Stimulated activated memory B cell treated with anti-CD40 and anti-IgM and Interleukin-4, amounts not matched to agents 10 μg/mL and 1 μg/mL and 100 μg/mL, for 72 hours (primary cell): ENCODE measurements at regions not wholly inside any gene's neighbourhood (a gene's known extent, or its start where the extent isn't known, plus 50 kb on each side); places are given as distances from the start of the nearest gene placed in this dataset.

Experiments
- ATAC-seq: fragments of 150-1000 bp; cut with Tn5 transposase; 2 replicates; pipeline ENCODE4 v1.10.0; 2021
- H3K27ac Mint-ChIP-seq: one replicate; pipeline ENCODE4 v1.8.0; 2022; ENCODE audit warnings: mild to moderate bottlenecking, mixed read lengths
- H3K27me3 Mint-ChIP-seq: one replicate; pipeline ENCODE4 v1.8.0; 2022; ENCODE audit warnings: mixed read lengths
- H3K36me3 Mint-ChIP-seq: one replicate; pipeline ENCODE4 v1.8.0; 2022; ENCODE audit warnings: mixed read lengths
- H3K4me1 Mint-ChIP-seq: one replicate; pipeline ENCODE4 v1.8.0; 2022; ENCODE audit warnings: mixed read lengths
- H3K4me3 Mint-ChIP-seq: one replicate; pipeline ENCODE4 v1.8.0; 2022; ENCODE audit warnings: mild to moderate bottlenecking, moderate library complexity, mixed read lengths
- H3K9me3 Mint-ChIP-seq: one replicate; pipeline ENCODE4 v1.8.0; 2022; ENCODE audit warnings: mixed read lengths

DNA sequence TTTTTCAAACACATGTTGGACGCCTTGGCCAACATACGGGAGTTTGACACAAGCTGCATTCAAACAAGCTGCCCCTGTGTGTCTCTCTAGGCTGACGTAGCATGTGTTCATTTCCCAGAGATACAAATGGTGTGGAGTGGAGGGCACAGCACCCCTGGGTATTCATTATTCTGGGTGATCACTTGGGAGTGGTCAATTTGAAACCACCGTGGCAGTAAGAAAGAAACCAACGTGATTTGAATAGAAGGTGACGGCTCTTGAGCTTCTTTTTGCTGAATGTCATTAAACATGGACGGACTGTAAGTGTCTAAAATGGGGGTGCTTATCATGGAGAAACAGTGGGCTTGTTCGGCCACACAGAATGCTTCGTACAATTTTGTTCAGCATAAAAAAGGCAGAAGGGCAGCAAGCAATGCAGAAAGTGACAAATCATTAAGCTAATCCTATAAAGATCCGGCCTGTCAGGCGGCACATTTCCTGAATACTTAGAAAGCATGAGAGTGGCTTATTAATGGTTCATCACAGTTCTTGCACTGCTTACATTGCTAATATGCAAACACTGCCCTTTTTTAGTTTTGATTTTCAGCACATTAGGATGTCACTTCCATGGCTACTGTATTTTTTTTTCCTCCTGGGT, 1261.9 kb upstream of the CITED2 start:
- Mint-ChIP-seq H3K27me3 (no peaks in the 10 kb centered on the region), H3K27ac (no peak overlapping the region), H3K4me3 (peak overlapping the region; percentile 24), H3K4me1 (peaks cover 19% of the 10 kb centered on the region), H3K9me3 (peaks cover 6% of the 10 kb centered on the region), H3K36me3 (no peaks in the 10 kb centered on the region)
- no peak for ATAC-seq

DNA sequence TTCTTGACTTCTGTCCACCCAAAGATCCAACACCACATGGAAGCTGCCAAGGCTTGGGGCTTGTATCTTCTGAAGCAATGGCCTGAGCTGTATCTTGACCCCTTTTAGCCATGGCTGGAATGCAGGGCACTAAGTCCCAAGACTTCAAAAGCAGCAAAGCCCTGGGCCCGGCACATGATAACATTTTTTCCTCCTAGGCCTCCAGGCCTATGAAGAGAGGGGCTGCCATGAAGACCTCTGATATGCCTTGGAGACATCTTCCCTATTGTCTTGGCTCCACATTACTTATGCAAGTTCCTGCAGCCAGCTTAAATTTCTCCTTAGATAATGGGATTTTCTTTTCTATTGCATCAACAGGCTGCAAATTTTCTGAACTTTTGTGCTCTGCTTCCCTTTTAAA, 1252.6 kb upstream of the CITED2 start:
- H3K27ac Mint-ChIP-seq = no peak overlapping the region
- H3K36me3 Mint-ChIP-seq = no peaks in the 10 kb centered on the region
- H3K4me3 Mint-ChIP-seq = no peak overlapping the region
- H3K4me1 Mint-ChIP-seq = no peaks in the 10 kb centered on the region
- peaks cover 10% of the 10 kb centered on the region for H3K9me3 Mint-ChIP-seq
- H3K27me3 Mint-ChIP-seq = no peaks in the 10 kb centered on the region
- no peak for ATAC-seq

DNA sequence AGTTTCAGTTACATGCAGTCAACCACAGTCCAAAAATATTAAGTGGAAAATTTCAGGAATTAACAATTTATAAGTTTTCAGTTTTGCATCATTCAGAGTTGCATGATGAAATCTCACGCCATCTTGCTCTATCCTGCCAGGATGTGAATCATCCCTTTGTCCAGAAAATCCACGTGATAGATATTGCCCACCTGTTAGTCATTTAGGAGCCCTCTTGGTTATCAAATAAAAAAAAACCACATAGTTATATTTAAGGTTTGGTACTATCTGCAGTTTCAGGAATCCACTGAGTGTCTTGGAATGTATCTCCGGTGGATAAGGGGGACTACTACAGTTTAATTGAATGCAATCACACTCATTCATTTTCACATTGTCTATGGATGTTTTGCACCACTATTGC, 1249.0 kb upstream of the CITED2 start:
- H3K4me1 Mint-ChIP-seq = no peaks in the 10 kb centered on the region
- H3K4me3 Mint-ChIP-seq = no peak overlapping the region
- no peak for ATAC-seq
- H3K27me3 Mint-ChIP-seq = peaks cover 8% of the 10 kb centered on the region
- no peak overlapping the region for H3K27ac Mint-ChIP-seq
- peaks cover 10% of the 10 kb centered on the region for H3K9me3 Mint-ChIP-seq
- no peaks in the 10 kb centered on the region for H3K36me3 Mint-ChIP-seq

DNA sequence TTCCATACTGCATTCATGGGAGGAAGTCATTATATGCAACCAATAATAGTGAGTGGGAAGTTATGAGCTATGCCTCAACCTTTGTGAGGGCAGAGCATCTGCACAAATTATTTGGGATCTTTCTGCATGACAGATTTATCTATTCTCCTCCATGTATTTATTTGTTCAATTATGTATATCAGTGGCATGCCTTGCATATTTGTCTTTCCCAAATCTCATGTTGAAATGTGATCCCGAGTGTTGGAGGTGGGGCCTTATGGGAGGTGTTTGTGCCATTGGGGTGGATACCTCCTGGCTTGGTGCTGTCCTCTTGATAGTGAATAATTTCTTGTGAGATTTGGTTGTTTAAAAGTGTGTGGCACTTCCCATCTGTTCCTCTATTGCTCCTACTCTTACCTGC, 1246.0 kb upstream of the CITED2 start:
- no peak for ATAC-seq
- Mint-ChIP-seq H3K9me3 (peaks cover 1% of the 10 kb centered on the region), H3K27ac (no peak overlapping the region)

DNA sequence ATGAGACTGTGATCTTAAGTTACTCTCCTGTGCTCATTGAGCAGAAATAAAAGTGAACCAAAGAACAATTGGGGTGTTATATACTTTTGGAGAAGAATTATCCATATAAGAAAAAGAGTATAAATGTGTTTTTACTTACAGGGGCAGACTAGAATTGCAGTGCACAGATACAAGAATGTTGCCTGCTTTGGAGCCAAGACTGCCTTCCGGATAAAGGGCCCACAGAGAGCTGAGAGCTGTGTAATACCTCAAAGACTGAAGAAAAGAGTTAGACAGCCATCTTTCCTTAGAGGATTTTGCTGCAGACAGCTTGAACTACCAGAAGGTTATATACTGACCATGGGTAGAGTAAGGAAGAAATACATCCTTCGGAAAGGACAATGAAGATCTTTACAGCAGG, 1235.5 kb upstream of the CITED2 start:
- Mint-ChIP-seq H3K36me3 (no peaks in the 10 kb centered on the region), H3K4me1 (no peaks in the 10 kb centered on the region), H3K27ac (no peak overlapping the region), H3K27me3 (no peaks in the 10 kb centered on the region), H3K4me3 (no peak overlapping the region), H3K9me3 (no peaks in the 10 kb centered on the region)
- ATAC-seq = no peak

More for the DNA sequence above, 1246.0 kb upstream of the CITED2 start:
- Mint-ChIP-seq H3K27me3 (peaks cover 8% of the 10 kb centered on the region), H3K4me3 (no peak overlapping the region), H3K36me3 (no peaks in the 10 kb centered on the region), H3K4me1 (no peaks in the 10 kb centered on the region)

DNA sequence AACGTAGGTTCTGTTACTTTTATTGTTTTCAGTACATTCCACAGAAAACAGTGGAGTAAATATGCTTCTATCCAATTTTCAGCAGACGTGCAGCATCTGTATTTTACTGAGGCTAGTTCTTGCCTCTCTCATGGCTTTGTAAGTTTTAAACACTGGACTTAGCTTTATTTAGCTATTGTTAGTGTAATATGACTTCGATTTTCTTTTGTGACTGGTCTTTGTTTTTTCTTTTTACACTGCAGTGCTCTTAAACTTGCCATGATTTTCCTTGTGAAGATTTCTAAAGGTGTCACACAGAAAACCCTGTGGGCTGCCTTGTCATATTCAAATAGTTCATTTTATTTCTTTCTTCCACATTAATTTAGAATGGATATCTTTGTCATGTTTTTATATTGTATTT, 1234.9 kb upstream of the CITED2 start:
- no peaks in the 10 kb centered on the region for H3K4me1 Mint-ChIP-seq

DNA sequence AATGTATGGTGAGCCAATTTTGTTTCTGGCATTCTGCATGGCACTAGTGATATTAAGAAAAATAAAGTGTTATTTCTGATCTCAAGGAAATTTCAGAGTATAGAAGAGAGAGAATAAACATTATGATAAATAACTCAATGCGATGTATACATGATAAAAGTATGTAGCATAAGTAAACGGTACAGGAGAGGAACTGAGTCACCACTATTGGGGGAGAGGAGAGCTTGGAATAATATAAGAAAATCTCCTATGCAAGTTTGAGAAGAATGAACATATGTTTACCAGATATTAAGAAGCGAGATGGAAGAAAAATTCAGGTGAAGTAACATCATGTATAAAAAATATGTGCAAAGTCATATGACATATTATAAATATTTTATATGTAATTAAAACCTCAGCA, 1230.3 kb upstream of the CITED2 start:
- H3K27me3 Mint-ChIP-seq = no peaks in the 10 kb centered on the region
- H3K27ac Mint-ChIP-seq = no peak overlapping the region
- H3K4me3 Mint-ChIP-seq = no peak overlapping the region
- H3K9me3 Mint-ChIP-seq = no peaks in the 10 kb centered on the region
- ATAC-seq = no peak
- no peaks in the 10 kb centered on the region for H3K4me1 Mint-ChIP-seq
- H3K36me3 Mint-ChIP-seq = no peaks in the 10 kb centered on the region

More for the DNA sequence above, 1234.9 kb upstream of the CITED2 start:
- Mint-ChIP-seq H3K27me3 (no peaks in the 10 kb centered on the region), H3K9me3 (no peaks in the 10 kb centered on the region), H3K36me3 (no peaks in the 10 kb centered on the region), H3K4me3 (no peak overlapping the region), H3K27ac (no peak overlapping the region)
- no peak for ATAC-seq

DNA sequence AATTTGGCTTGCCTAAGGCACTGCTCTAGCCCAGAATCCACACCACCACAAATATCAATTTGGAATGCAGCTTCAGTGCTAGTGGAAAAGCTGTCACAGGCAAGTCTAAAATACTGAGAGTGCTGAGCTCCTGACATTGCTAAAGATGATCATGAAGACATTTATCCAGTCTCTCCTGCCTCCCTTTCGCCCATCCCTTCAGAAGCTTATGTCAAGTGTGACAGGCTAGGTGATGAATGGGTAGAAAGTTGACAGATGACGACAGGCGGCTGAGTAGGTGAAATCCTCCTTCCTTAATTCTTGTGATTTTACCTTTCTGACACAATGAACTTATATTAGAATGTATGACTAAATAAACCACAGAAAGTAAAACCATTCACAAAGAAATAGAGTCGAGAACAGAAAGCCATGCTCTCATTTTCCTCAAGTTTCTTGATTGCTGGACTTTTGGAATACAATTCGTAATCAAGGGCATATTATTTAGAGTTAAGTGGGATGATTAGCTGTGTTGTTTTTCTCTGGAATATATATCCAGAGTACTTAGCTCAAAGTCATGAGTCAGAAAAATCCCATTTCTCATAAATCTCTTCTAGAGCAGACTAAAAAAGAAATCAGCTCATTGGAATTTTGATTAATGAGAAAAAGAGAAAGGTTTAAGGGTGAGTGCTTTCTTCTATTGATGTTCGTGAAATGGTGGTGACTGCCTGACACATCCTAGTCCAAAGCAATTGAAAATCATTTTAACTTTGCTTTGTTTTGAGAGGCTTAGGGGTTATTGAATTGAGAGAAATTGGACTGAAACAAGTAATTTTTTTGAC, 1228.2 kb upstream of the CITED2 start:
- Mint-ChIP-seq H3K4me1 (no peaks in the 10 kb centered on the region), H3K27ac (no peak overlapping the region), H3K9me3 (no peaks in the 10 kb centered on the region), H3K27me3 (no peaks in the 10 kb centered on the region), H3K36me3 (no peaks in the 10 kb centered on the region), H3K4me3 (no peak overlapping the region)
- no peak for ATAC-seq

DNA sequence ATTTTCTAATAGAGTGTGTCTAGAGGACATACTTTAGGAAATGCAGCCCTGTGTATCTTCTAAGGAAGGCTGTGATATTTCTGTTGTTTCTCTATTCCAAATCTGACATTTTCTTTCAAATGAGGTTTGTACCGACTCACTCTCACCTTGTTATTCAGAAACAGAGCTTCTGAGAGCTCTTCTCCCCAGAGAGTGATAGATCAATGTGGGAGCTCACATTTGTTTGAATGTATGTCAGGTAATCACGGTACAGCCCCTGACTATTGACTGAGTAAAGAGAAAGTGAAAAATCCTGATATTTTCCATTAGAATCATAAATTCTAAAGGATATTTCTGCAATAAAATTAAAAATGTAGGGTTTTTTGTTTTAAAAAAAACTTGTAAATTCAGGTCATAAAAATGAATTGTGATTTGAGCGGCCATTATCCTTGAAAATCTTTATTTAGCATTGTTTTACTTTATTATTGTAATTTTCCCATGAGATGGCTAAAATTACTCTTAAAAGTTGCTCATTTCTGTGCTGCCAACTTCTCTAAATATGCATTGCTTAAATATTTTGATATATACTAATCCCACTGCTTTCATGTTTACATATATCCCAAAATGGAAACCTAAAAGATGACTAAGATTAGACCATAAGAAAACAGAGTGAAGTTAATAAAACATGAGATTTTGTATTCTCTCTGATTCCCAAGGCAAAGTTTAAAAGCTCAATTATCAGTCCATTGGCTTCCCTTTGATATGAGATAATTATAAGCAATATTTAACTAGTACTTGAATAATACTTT, 1226.8 kb upstream of the CITED2 start:
- Mint-ChIP-seq H3K27ac (no peak overlapping the region), H3K4me3 (no peak overlapping the region), H3K9me3 (no peaks in the 10 kb centered on the region), H3K27me3 (no peaks in the 10 kb centered on the region), H3K4me1 (no peaks in the 10 kb centered on the region), H3K36me3 (no peaks in the 10 kb centered on the region)
- ATAC-seq = no peak

DNA sequence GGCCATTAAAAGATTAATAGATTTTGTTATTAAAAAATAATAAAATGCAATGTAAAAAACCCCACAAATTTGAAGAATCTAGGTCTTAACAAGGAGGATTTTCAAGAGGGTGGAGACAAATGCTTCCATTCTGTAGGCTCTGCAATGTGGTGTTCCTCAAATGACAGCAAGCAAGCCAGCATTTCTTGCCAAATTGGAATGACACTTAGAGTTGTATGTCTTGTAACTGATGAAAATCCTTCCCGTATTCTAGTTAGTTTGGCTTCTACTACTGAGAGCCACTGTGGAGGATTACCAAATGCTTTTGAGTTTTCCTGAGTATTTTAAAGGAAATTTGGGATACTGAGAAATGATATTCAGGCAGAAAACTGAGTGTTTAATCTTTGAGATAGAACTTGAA, 1225.5 kb upstream of the CITED2 start:
- no peaks in the 10 kb centered on the region for H3K36me3 Mint-ChIP-seq
- H3K27ac Mint-ChIP-seq = no peak overlapping the region
- no peaks in the 10 kb centered on the region for H3K4me1 Mint-ChIP-seq
- no peaks in the 10 kb centered on the region for H3K9me3 Mint-ChIP-seq
- no peaks in the 10 kb centered on the region for H3K27me3 Mint-ChIP-seq
- no peak overlapping the region for H3K4me3 Mint-ChIP-seq
- ATAC-seq = no peak

DNA sequence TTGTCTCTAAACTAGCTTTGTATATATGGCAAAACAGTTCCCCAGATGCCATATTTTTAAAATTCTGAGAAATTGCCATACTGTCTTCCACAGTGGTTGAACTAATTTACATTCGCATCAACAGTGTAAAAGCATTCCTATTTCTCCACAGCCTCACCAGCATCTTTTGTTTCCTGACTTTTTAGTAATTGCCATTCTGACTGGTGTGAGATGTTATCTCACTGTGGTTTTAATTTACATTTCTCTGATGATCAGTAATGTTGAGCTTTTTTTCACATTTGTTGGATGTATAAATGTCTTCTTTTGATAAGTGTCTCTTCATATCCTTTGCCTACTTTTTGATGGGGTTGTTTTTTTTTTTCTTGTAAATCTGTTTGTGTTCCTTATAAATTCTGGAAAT, 1222.7 kb upstream of the CITED2 start:
- no peaks in the 10 kb centered on the region for H3K27me3 Mint-ChIP-seq
- no peak overlapping the region for H3K4me3 Mint-ChIP-seq
- no peak for ATAC-seq
- no peaks in the 10 kb centered on the region for H3K36me3 Mint-ChIP-seq
- no peak overlapping the region for H3K27ac Mint-ChIP-seq
- H3K4me1 Mint-ChIP-seq = no peaks in the 10 kb centered on the region
- H3K9me3 Mint-ChIP-seq = peaks cover 4% of the 10 kb centered on the region

DNA sequence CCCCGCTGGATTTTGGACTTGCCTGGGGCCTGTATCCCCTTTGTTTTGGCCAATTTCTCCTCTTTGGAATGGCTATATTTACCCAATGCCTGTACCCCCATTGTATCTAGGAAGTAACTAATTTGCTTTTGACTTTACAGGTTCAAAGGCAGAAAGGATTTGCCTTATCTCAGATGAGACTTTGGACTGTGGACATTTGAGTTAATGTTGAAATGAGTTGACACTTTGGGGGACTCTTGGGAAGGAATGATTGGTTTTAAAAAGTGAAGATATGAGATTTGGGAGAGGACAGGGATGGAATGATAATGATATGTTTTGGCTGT, 1220.3 kb upstream of the CITED2 start:
- H3K36me3 Mint-ChIP-seq = no peaks in the 10 kb centered on the region
- no peaks in the 10 kb centered on the region for H3K4me1 Mint-ChIP-seq
- no peaks in the 10 kb centered on the region for H3K27me3 Mint-ChIP-seq
- H3K27ac Mint-ChIP-seq = no peak overlapping the region
- no peak for ATAC-seq
- H3K9me3 Mint-ChIP-seq = peaks cover 4% of the 10 kb centered on the region
- no peak overlapping the region for H3K4me3 Mint-ChIP-seq

DNA sequence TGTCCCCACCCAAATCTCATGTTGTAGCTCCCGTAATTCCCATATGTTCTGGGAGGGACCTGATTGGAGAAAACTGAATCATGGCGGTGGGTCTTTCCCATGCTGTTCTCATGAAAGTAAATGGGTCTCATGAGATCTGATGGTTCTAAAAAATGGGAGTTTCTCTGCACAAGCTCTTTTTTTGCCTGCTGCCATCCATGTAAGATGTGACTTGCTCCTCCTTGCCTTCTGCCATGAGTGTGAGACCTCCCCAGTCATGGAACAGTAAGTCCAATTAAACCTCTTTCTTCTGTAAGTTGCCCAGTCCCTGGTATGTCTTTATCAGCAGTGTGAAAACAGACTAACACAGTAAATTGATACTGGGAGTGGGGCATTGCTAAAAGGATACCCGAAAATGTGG, 1218.4 kb upstream of the CITED2 start:
- Mint-ChIP-seq H3K4me3 (no peak overlapping the region), H3K27me3 (no peaks in the 10 kb centered on the region), H3K36me3 (no peaks in the 10 kb centered on the region), H3K9me3 (peaks cover 4% of the 10 kb centered on the region), H3K4me1 (no peaks in the 10 kb centered on the region), H3K27ac (no peak overlapping the region)
- no peak for ATAC-seq

DNA sequence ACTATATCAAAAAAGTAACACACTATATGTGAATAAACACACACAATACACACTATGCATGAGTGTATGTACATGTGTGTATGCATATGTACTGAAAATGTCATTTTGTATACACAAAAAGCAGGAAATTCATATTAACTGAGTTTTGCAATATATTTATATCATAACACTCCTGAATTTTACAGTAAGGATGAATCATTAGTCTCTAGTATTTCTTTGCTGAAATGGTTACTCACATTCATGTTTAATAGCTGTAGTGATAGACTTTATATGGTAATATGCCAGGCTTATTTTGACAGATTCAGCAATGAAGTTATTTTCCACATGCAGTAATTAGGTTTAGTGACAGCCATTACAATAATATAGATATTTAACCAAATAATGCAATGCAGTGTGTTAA, 1216.2 kb upstream of the CITED2 start:
- Mint-ChIP-seq H3K9me3 (peaks cover 4% of the 10 kb centered on the region), H3K4me1 (no peaks in the 10 kb centered on the region), H3K36me3 (no peaks in the 10 kb centered on the region), H3K27ac (no peak overlapping the region), H3K27me3 (no peaks in the 10 kb centered on the region), H3K4me3 (no peak overlapping the region)
- ATAC-seq = no peak

DNA sequence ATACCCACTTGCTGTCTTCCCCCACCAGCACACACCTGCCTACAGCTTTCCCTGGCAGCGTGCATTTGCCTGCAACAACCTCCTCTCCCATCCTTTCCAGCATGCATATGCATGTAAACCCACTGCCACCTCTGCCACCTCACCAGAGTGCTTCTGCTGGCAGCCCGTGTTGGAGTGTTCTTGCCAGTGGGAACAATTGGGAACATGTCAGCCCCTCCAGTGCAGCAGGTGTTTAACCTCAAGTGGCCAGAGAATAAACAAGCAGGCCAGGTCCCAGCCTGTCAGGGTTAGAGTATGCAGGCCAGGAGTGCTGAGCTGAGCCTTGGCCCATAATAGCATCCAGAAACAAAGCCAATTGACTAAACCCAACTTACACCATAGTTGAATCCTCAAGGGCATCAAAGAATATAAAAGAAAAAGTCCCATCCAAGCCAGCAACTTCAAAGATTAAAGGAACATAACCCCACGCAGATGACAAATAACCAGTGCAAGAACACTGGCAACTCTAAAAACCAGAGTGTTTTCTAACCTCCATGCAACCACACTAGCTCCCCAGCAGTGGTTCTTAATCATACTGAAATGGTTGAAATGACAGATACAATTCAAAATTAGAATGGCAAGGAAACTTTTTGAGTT, 1212.1 kb upstream of the CITED2 start:
- Mint-ChIP-seq H3K36me3 (no peaks in the 10 kb centered on the region), H3K4me3 (no peak overlapping the region), H3K27ac (no peak overlapping the region), H3K9me3 (no peaks in the 10 kb centered on the region), H3K4me1 (no peaks in the 10 kb centered on the region), H3K27me3 (no peaks in the 10 kb centered on the region)
- peak; percentile 67 for ATAC-seq
